Upper lobe of left lung (tissue), 4 donors: ENCODE measurements at regions not wholly inside any gene's neighbourhood (a gene's known extent, or its start where the extent isn't known, plus 50 kb on each side); places are given as distances from the start of the nearest gene placed in this dataset.

Experiments
- EP300 ChIP-seq, 4 donors: sonication (generic); formaldehyde crosslinking; IDR thresholded peaks; one replicate each; pipeline ENCODE4 v1.5.1; 2017; ENCODE audit warnings: antibody characterized with exemption in 4 of 4, control low read depth in 2 of 4
- POLR2AphosphoS5 ChIP-seq, 2 donors: sonication (generic); formaldehyde crosslinking; IDR thresholded peaks; one replicate each; pipeline ENCODE4 v1.5.1; 2017; ENCODE audit warnings: antibody characterized with exemption in 2 of 2
- TF ChIP-seq, protein P1 (sequence below), 6 experiments: fragments of 450-650 bp in 4 of 6; fragments of 200-600 bp in 2 of 6; sonication (generic) in 2 of 6; IDR thresholded peaks; one replicate each; pipeline ENCODE4 v1.5.1; 2016 to 2019; ENCODE audit warnings: antibody characterized with exemption in 6 of 6

DNA sequence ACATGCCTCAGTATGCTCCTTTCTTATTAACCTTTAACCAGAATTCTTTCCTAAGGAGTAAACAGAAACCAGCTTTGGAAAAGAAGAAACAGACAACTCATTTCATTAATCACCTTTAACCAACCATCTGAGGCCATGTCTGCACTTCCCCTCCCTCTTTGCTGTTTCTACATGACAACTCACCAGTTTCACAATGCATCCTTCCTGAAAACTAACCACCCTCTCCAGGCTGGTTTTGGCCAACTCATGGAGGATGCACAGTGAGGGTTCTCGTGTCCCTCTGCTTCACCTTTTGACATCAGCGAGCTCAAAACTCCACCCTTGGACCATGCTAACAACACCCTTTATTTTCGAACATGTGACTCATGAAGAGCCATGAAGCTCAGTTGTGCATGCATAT, 244.1 kb downstream of the ELAVL2 start:
- TF ChIP-seq, protein P1, sequence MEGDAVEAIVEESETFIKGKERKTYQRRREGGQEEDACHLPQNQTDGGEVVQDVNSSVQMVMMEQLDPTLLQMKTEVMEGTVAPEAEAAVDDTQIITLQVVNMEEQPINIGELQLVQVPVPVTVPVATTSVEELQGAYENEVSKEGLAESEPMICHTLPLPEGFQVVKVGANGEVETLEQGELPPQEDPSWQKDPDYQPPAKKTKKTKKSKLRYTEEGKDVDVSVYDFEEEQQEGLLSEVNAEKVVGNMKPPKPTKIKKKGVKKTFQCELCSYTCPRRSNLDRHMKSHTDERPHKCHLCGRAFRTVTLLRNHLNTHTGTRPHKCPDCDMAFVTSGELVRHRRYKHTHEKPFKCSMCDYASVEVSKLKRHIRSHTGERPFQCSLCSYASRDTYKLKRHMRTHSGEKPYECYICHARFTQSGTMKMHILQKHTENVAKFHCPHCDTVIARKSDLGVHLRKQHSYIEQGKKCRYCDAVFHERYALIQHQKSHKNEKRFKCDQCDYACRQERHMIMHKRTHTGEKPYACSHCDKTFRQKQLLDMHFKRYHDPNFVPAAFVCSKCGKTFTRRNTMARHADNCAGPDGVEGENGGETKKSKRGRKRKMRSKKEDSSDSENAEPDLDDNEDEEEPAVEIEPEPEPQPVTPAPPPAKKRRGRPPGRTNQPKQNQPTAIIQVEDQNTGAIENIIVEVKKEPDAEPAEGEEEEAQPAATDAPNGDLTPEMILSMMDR (IDR thresholded peaks at IDR 0.05): no peak
- TF ChIP-seq POLR2AphosphoS5 (IDR thresholded peaks at IDR 0.05): no peak
- no peak for TF ChIP-seq EP300 (IDR thresholded peaks at IDR 0.05)
